Heart left ventricle (tissue), 16 donors: ENCODE measurements at regions not wholly inside any gene's neighbourhood (a gene's known extent, or its start where the extent isn't known, plus 50 kb on each side); places are given as distances from the start of the nearest gene placed in this dataset.

ENCODE experiments used
- ATAC-seq, 4 donors: fragments of 200-7000 bp; cut with Tn5 transposase; one replicate each; pipeline ENCODE4 v1.9.1; 2020 to 2022; ENCODE audit warnings: moderate library complexity in 4 of 4, mild to moderate bottlenecking in 3 of 4, moderate number of reproducible peaks in 1 of 4
- DNase-seq, 5 donors: peaks; one replicate each; pipeline ENCODE4 v3.0.0-alpha.2; 2020
- H3K27ac ChIP-seq, 12 donors: fragments of 200-600 bp; sonication (generic) in 4 of 12; one replicate each; pipeline versions ENCODE4 v1.5.0 to v1.8.0; 2016 to 2022; ENCODE audit warnings: mild to moderate bottlenecking in 2 of 12
- H3K27me3 ChIP-seq, 9 donors: fragments of 200-600 bp; sonication (generic) in 2 of 9; one replicate each; pipeline versions ENCODE4 v1.5.1 to v1.8.0; 2016 to 2022; ENCODE audit warnings: mild to moderate bottlenecking in 3 of 9
- H3K36me3 ChIP-seq, 9 donors: fragments of 200-600 bp; sonication (generic) in 2 of 9; one replicate each; pipeline versions ENCODE4 v1.5.0 to v1.8.0; 2018 to 2022; ENCODE audit warnings: mild to moderate bottlenecking in 2 of 9
- H3K4me1 ChIP-seq, 12 donors: fragments of 200-600 bp; sonication (generic) in 4 of 12; one replicate each; pipeline versions ENCODE4 v1.5.0 to v1.8.0; 2016 to 2022; ENCODE audit warnings: mild to moderate bottlenecking in 3 of 12
- H3K4me3 ChIP-seq, 12 donors: fragments of 200-600 bp; sonication (generic) in 4 of 12; one replicate each; pipeline versions ENCODE4 v1.5.0 to v1.8.0; 2017 to 2022; ENCODE audit warnings: mild to moderate bottlenecking in 9 of 12, moderate library complexity in 4 of 12
- H3K9me3 ChIP-seq, 12 donors: fragments of 200-600 bp; sonication (generic) in 4 of 12; one replicate each; pipeline versions ENCODE4 v1.5.0 to v1.8.0; 2016 to 2022; ENCODE audit warnings: mild to moderate bottlenecking in 1 of 12
- POLR2A ChIP-seq, 2 donors: fragments of 450-650 bp; IDR thresholded peaks; one replicate each; pipeline ENCODE4 v1.6.1; 2017; ENCODE audit warnings: antibody characterized with exemption in 2 of 2, mild to moderate bottlenecking in 2 of 2, moderate library complexity in 2 of 2
- WGBS, 4 donors: extraction: QIAGEN DNeasy Blood & Tissue Kit in 2 of 4; methylation state at CpG; one replicate each; pipeline versions ENCODE4 v1.1.5 to v1.1.7; 2013 to 2018; 5-methylcytosine and 5-hydroxymethylcytosine counted together
- intact Hi-C, 10 donors: fragments of 100-400 bp; cut with DNase I; formaldehyde crosslinking; loops; one replicate each; pipeline versions ENCODE4 v1.11.1 to v1.14.2; 2022
- TF ChIP-seq, protein P1 (sequence below), 12 donors: fragments of 200-600 bp; sonication (generic) in 4 of 12; IDR thresholded peaks; one replicate each; pipeline versions ENCODE4 v1.5.0 to v1.8.0; 2018 to 2022; ENCODE audit warnings: antibody characterized with exemption in 12 of 12, mild to moderate bottlenecking in 5 of 12
- donor health status: ischemic (EF 13 %, LVEDD 7.1; RV severe dilation, severe dysfunction).
- donor health status: healthy with polysubstance abuse.
- donor health status: DM: no; HTN: yes; CAD: no.
- donor health status: DM: no; HTN: no; CAD: no.
- donor health status: ischemic (EF 25% LVEDD 6.9; RV normal size, moderate dysfunction).
- donor health status: ischemic (EF 25% LVEDD 5.7; RV mildly dilated, moderate dysfunction).
- donor health status: healthy.
- donor health status: DM: yes; HTN: yes; CAD: no.
- donor health status: ischemic (EF 35%, LVEDD 5.7; RV mildly dilated, moderate dysfunction).
- donor health status: nonischemic (EF 11% LVEDD 7.7; RV severe dilation, severe dysfunction).
- donor health status: DM: yes; HTN: yes; CAD: no.
- donor health status: PGD.
- donor health status: ischemic (EF 29% LVEDD 5.4; RV normal size, mild dysfunction).
- donor health status: nonischemic (EF 23%, LVEDD 6.1; RV moderate dilation, normal function).

DNA sequence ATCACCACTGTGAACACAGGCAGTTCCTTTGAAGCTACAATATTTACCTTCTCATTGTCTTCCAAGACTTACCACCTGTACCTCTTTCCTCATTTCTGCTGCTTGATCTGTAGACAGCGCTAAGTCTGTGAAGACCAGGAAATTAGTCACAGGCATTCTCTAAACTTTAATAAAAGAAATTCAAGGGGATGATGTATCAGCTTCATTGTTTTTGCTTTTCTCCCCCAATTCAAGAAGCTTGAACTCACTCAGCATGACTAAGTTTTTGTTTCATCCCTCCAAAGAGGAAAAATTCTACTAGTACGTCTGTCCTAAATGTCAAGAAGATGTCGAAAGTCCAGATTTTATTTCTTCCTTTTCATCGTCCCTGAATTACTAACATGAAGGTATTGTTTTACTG lies 75.3 kb upstream of the PPP1R9A start:
- intact Hi-C loops, result no loop called here
- Histone ChIP-seq H3K27ac (no peak overlapping the region), H3K9me3 (peaks cover 0 to 22% (median 3%) of the 10 kb centered on the region in 12 donors), H3K4me1 (no peaks in the 10 kb centered on the region), H3K36me3 (no peaks in the 10 kb centered on the region), H3K27me3 (no peaks in the 10 kb centered on the region), H3K4me3 (no peak overlapping the region)
- no peak for DNase-seq
- no peak for TF ChIP-seq POLR2A (IDR thresholded peaks at IDR 0.05)
- ATAC-seq, result no peak
- whole genome bisulfite sequencing, 4 donors, result 83 to 89% (median 87%) methylated on average over 4 of the region's 4 CpGs

DNA sequence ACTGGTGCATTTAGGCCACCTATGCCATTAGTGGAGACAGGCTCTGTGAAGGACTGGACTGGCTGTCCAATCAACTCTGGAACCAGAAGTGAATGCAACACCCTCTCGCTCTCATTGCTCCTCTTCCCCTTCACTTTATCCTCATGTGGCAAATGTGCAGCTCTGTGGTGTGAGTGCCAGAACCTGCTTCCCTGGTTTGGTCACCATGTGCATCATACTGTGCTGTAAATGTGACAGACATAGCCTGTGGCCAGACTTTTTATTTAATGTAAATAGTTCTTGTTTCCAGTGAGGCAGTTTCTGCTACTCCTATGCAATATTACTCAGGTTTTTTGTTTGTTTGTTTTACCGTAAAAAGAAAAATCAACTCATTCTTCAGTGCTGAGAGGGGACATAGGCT lies 73.0 kb upstream of the PPP1R9A start:
- ATAC-seq (no peak), DNase-seq (no peak)
- Histone ChIP-seq H3K4me1 (no peaks in the 10 kb centered on the region), H3K36me3 (no peaks in the 10 kb centered on the region), H3K27me3 (no peaks in the 10 kb centered on the region), H3K4me3 (no peak overlapping the region), H3K9me3 (peaks cover 0 to 40% (median 16%) of the 10 kb centered on the region in 12 donors), H3K27ac (no peak overlapping the region)
- WGBS, 4 donors, result 96 to 97% (median 96%) methylated on average over 2 of the region's 2 CpGs
- intact Hi-C loops, result no loop called here
- no peak for TF ChIP-seq POLR2A (IDR thresholded peaks at IDR 0.05)
- TF ChIP-seq, protein P1, sequence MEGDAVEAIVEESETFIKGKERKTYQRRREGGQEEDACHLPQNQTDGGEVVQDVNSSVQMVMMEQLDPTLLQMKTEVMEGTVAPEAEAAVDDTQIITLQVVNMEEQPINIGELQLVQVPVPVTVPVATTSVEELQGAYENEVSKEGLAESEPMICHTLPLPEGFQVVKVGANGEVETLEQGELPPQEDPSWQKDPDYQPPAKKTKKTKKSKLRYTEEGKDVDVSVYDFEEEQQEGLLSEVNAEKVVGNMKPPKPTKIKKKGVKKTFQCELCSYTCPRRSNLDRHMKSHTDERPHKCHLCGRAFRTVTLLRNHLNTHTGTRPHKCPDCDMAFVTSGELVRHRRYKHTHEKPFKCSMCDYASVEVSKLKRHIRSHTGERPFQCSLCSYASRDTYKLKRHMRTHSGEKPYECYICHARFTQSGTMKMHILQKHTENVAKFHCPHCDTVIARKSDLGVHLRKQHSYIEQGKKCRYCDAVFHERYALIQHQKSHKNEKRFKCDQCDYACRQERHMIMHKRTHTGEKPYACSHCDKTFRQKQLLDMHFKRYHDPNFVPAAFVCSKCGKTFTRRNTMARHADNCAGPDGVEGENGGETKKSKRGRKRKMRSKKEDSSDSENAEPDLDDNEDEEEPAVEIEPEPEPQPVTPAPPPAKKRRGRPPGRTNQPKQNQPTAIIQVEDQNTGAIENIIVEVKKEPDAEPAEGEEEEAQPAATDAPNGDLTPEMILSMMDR (IDR thresholded peaks at IDR 0.05), result no peak

DNA sequence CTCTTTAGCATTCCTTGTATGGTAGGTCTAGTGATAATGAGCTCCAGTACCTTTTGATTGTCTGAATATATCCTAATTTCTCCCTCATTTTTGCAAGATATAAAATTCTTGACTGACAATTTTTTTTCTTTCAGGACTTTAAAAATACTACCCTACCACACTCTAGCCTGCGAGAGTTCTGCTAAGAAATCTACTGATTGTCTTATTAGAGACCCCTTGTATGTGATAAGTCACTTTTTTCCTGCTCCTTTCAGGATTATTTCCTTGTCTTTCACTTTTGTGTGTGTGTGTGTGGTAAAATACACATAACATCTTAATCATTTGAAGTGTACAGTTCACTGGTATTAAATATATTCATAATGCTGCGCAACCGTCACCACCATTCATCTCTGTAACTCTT lies 68.7 kb upstream of the PPP1R9A start:
- no peak for DNase-seq
- H3K9me3 ChIP-seq, result peaks cover 0 to 61% (median 28%) of the 10 kb centered on the region in 12 donors
- no peaks in the 10 kb centered on the region for H3K4me1 ChIP-seq
- no peak for ATAC-seq
- H3K27me3 ChIP-seq, result no peaks in the 10 kb centered on the region
- no peak overlapping the region for H3K27ac ChIP-seq
- H3K4me3 ChIP-seq, result no peak overlapping the region
- no peaks in the 10 kb centered on the region for H3K36me3 ChIP-seq
- WGBS, 4 donors, result 94 to 98% (median 96%) methylated on average over 3 of the region's 3 CpGs
- intact Hi-C loops, result no loop called here
- TF ChIP-seq, protein P1 (IDR thresholded peaks at IDR 0.05), result no peak
- no peak for TF ChIP-seq POLR2A (IDR thresholded peaks at IDR 0.05)

DNA sequence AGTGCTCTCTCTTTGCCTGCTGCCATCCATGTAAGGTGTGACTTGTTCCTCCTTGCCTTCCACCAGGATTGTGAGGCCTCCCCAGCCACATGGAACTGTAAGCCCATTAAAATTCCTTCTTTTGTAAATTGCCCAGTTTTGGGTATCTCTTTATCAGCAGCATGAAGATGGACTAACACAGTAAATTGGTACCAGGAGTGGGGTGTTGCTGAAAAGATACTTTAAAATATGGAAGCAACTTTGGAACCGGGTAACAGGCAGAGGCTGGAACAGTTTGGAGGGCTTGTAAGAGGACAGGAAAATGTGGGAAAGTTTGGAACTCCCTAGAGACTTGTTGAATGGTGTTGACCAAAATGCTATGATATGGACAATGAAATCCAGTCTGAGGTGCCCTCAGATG lies 63.8 kb upstream of the PPP1R9A start:
- H3K4me3 ChIP-seq, result no peak overlapping the region
- H3K27me3 ChIP-seq, result no peaks in the 10 kb centered on the region
- DNase-seq (no peak), ATAC-seq (no peak)
- no peaks in the 10 kb centered on the region for H3K36me3 ChIP-seq
- H3K9me3 ChIP-seq, result peaks cover 0 to 58% (median 29%) of the 10 kb centered on the region in 12 donors
- no peak overlapping the region for H3K27ac ChIP-seq
- intact Hi-C loops, result no loop called here
- TF ChIP-seq, protein P1 (IDR thresholded peaks at IDR 0.05), result no peak
- TF ChIP-seq POLR2A (IDR thresholded peaks at IDR 0.05), result no peak
- 90 to 100% (median 92%) methylated on average over 1 of the region's 1 CpG for WGBS, 4 donors
- H3K4me1 ChIP-seq, result no peaks in the 10 kb centered on the region

DNA sequence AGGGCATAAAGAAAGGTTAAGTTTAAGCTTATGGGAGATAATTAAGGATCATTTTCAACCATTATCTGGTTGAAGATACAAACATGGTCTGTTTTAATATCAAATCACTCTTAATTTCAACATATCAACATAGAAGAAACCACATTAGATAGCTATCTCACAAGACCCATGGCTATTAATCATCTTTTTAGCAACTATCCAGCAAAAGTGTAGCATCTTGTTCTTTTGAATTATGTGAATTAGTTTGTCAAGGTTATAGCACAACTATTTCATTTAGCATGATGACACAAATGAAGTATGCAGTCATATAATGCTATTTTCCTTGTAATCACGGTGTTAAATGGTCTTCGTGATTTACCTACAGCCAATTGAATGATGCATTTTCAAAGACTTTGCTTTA lies 58.9 kb upstream of the PPP1R9A start:
- Histone ChIP-seq H3K9me3 (peaks cover 0 to 18% (median 11%) of the 10 kb centered on the region in 12 donors), H3K27ac (no peak overlapping the region), H3K36me3 (no peaks in the 10 kb centered on the region), H3K4me1 (no peaks in the 10 kb centered on the region), H3K4me3 (no peak overlapping the region), H3K27me3 (no peaks in the 10 kb centered on the region)
- no peak for ATAC-seq
- 93 to 96% (median 94%) methylated on average over 2 of the region's 2 CpGs for WGBS, 4 donors
- intact Hi-C loops, result no loop called here
- TF ChIP-seq, protein P1 (IDR thresholded peaks at IDR 0.05), result no peak
- no peak for TF ChIP-seq POLR2A (IDR thresholded peaks at IDR 0.05)
- DNase-seq, result no peak
